GM12864 (cell line): ENCODE measurements at regions not wholly inside any gene's neighbourhood (a gene's known extent, or its start where the extent isn't known, plus 50 kb on each side); places are given as distances from the start of the nearest gene placed in this dataset.

Experiments
- DNase-seq: peaks from one replicate; pipeline ENCODE4 v3.0.0-alpha.2; 2011; ENCODE audit warnings: low read depth
- H3K4me3 ChIP-seq: 2 replicates; pipeline ENCODE4 v1.5.1; 2011; ENCODE audit warnings: mild to moderate bottlenecking, low read depth, low read length, control low read depth
- TF ChIP-seq, protein P1 (sequence below): IDR thresholded peaks from 2 replicates; pipeline ENCODE4 v1.5.1; 2011; ENCODE audit warnings: low read depth, mild to moderate bottlenecking, moderate library complexity, low read length, control low read depth, inconsistent platforms; ENCODE audit errors: missing control alignments

DNA sequence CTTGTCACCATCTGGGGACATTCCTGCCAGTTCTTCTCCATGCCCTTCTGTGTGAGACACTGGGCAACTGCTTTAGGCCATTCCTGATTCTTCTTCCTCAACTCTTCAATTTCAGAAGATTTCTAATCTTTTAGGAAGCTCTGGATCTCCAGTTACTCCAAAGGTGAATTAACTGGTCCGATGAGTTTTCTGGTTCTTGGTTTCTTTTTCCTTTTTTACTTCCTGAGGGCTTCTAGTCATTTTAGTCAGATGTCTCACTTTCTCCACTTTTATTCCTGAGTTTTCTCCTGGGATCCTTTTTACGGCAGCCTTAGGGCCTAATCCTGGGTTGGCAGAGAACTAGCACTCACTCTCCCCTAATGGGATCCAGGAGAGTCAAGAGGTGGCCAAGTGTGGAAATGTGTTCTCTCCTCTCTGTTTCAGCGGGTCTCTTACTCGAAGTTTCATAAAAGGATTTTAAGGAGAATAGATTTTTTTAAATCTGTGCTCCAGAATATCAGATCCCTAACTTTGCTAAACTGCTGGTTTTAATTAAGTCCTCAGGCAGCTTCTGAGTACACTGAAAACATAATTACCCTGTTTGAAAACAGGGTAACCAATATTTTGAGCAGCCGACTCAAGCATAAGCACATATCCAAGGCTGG lies 107.6 kb downstream of the RMI2 start:
- no peak overlapping the region for H3K4me3 ChIP-seq
- TF ChIP-seq, protein P1, sequence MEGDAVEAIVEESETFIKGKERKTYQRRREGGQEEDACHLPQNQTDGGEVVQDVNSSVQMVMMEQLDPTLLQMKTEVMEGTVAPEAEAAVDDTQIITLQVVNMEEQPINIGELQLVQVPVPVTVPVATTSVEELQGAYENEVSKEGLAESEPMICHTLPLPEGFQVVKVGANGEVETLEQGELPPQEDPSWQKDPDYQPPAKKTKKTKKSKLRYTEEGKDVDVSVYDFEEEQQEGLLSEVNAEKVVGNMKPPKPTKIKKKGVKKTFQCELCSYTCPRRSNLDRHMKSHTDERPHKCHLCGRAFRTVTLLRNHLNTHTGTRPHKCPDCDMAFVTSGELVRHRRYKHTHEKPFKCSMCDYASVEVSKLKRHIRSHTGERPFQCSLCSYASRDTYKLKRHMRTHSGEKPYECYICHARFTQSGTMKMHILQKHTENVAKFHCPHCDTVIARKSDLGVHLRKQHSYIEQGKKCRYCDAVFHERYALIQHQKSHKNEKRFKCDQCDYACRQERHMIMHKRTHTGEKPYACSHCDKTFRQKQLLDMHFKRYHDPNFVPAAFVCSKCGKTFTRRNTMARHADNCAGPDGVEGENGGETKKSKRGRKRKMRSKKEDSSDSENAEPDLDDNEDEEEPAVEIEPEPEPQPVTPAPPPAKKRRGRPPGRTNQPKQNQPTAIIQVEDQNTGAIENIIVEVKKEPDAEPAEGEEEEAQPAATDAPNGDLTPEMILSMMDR, result no peak
- DNase-seq, result no peak

DNA sequence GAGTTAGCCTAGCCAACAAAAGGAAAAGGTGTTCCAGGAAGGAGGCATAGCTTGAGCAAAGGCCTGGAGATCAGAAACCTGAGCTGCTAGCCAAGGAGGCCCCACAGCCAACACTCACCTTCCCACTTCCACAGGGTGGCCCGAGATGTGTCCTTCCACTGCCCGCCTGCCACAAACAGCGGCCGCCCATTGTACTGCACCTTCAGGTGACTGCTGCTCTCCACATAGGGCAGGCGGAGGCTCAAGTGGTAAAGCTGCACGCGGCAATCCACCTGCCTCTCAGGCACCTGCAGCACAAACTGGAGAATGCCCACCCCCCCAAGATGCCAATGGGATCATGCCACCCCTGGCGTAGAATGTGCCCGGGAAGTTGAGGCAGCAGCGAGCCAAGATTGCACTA lies 111.5 kb downstream of the RMI2 start:
- TF ChIP-seq, protein P1, result no peak
- H3K4me3 ChIP-seq, result no peak overlapping the region
- DNase-seq, result no peak

DNA sequence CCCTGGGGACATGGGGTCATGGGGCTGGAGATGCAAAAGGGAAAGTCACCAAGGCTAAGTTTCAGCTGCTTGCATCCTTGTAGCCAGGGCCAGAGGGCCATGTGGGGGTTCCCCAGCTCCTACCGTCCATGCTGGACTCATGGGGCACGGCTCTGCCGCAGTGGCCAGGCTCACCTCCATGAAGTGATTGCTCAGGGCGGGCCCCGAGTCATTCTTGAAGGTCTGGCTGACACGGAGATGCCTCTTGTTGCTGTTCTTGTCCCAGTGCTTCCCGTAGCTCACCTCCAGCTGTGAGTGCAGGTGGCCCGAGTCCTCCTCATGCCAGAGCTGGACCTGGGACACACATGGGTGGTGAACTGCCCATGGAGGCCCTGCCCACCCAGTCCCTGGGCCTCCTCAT lies 114.5 kb downstream of the RMI2 start:
- TF ChIP-seq, protein P1, result no peak

DNA sequence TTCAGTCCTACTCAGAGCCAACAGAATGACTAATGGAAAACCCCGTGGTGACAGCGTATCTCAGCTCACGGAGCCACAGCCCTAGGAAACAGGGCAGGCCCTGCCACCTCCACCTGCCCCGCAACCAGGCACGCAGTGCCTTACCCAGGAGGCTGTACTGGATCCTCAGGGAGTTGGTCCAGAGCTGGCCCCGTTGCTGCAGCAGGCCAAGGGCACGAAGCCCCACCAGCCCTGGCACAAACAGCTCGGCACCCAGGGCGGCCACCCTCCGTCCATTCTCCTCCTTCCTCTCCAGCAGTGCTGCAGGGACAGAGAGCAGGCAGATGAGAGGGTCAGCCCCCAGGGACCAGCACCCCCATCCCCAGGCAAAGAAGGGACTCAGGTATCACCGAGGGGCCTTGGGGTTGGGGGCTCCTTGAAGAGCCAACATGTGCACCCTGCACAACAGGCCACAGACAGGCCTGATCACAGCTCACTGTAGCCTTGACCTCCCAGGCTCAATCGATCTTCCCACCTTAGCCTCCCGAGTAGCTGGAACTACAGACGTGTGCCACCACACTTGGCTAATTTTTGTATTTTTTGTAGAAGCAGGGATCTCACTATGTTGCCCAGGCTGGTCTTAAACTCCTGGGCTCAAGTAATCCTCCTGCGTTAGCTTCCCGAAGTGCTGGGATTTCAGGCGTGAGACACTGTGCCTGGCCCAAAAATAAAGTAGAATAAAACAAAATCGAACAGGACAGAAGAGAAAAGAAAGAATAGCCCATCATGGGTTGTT lies 115.7 kb downstream of the RMI2 start:
- H3K4me3 ChIP-seq, result no peak overlapping the region
- no peak for DNase-seq
- TF ChIP-seq, protein P1, result no peak

More for the DNA sequence above, 114.5 kb downstream of the RMI2 start:
- H3K4me3 ChIP-seq, result no peak overlapping the region
- DNase-seq, result no peak

DNA sequence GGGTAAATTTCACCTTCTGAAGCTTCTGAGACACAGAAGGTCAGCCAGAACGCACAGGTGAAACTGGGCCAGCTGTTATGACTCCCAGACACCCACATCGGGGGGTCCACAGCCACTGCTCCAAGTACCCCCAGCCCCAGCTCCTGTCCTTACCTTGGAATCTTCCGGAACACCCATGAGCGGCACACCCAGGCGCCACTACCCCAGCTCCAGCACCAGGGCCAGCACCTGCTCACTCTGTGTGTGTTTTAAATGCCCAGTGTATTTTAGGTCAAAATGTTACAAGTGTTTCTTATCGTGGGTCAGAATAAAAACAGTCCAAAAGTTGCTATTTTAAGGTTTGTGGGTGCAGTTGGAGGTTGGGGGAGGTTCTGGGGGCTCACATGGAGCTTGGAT lies 116.3 kb downstream of the RMI2 start:
- TF ChIP-seq, protein P1, result no peak
- DNase-seq, result no peak
- no peak overlapping the region for H3K4me3 ChIP-seq

DNA sequence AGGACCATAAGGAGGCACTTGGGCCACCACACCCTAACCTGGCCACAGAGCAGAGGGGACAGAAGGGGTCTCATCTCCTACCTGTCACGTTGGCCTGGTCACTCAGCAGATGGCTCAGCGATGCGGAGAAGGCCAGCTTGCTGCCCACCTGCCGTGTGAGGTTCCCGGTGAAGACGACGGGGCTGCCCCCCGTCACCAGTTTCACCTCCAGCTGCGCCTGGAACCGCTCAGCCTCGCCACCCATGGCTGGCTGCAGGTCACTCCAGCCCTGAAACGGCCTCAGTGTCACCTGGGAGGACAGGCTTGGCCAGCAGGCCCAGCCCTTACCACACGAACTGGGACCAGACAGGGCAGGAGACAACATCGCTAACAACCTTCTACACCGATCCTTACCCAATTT lies 116.8 kb downstream of the RMI2 start:
- TF ChIP-seq, protein P1, result no peak
- H3K4me3 ChIP-seq, result no peak overlapping the region
- no peak for DNase-seq
